Nephron progenitor cell (in vitro differentiated cells): ENCODE measurements at regions not wholly inside any gene's neighbourhood (a gene's known extent, or its start where the extent isn't known, plus 50 kb on each side); places are given as distances from the start of the nearest gene placed in this dataset.
A peak's percentile ranks its signal among the peaks of the same experiment; 100 is the strongest.

Source experiments
- DNase-seq: peaks from one replicate; pipeline ENCODE4 v3.0.0; 2021
- H3K27ac Mint-ChIP-seq: 2 replicates; pipeline ENCODE4 v1.8.0; 2021; ENCODE audit warnings: mild to moderate bottlenecking, moderate library complexity, mixed read lengths
- H3K27me3 Mint-ChIP-seq: 2 replicates; pipeline ENCODE4 v1.8.0; 2021; ENCODE audit warnings: mild to moderate bottlenecking, low read depth, mixed read lengths; ENCODE audit not compliant: poor library complexity
- H3K36me3 Mint-ChIP-seq: 2 replicates; pipeline ENCODE4 v1.8.0; 2021; ENCODE audit warnings: low read depth, mixed read lengths
- H3K4me1 Mint-ChIP-seq: 2 replicates; pipeline ENCODE4 v1.8.0; 2021; ENCODE audit warnings: mixed read lengths
- H3K4me3 Mint-ChIP-seq: 2 replicates; pipeline ENCODE4 v1.8.0; 2021; ENCODE audit warnings: mild to moderate bottlenecking, moderate library complexity, mixed read lengths
- H3K9me3 Mint-ChIP-seq: 2 replicates; pipeline ENCODE4 v1.8.0; 2021; ENCODE audit warnings: mild to moderate bottlenecking, moderate library complexity, mixed read lengths
- TF ChIP-seq, protein P1 (sequence below): fragments of 200-600 bp; sonication (generic); IDR thresholded peaks from 2 replicates; pipeline ENCODE4 v1.5.0; 2021; ENCODE audit warnings: antibody characterized with exemption

DNA sequence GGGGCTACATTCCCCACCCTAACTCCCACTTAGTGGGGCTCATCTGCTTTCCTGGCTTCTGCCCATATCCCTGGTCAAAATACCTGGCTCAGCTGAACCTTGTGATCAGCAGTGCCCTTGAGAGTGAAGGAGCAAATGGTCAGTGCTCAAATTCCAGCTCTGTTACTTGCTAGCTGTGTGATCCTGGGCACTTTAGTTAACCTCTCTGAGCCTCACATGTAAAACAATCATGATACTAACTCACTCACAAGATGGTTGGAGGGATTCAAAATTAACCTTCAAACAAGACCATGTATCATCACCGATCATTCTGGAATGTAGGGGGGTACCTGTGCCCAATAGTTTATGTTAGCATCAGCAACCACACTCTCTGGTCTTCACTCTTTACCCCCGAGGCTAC, 325.6 kb upstream of the TLE3 start:
- H3K4me1 Mint-ChIP-seq, result peaks cover 26% of the 10 kb centered on the region
- H3K9me3 Mint-ChIP-seq, result peaks cover 4% of the 10 kb centered on the region
- no peak for DNase-seq
- TF ChIP-seq, protein P1, sequence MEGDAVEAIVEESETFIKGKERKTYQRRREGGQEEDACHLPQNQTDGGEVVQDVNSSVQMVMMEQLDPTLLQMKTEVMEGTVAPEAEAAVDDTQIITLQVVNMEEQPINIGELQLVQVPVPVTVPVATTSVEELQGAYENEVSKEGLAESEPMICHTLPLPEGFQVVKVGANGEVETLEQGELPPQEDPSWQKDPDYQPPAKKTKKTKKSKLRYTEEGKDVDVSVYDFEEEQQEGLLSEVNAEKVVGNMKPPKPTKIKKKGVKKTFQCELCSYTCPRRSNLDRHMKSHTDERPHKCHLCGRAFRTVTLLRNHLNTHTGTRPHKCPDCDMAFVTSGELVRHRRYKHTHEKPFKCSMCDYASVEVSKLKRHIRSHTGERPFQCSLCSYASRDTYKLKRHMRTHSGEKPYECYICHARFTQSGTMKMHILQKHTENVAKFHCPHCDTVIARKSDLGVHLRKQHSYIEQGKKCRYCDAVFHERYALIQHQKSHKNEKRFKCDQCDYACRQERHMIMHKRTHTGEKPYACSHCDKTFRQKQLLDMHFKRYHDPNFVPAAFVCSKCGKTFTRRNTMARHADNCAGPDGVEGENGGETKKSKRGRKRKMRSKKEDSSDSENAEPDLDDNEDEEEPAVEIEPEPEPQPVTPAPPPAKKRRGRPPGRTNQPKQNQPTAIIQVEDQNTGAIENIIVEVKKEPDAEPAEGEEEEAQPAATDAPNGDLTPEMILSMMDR, result no peak
- H3K27me3 Mint-ChIP-seq, result peaks cover 27% of the 10 kb centered on the region
- H3K4me3 Mint-ChIP-seq, result no peak overlapping the region
- H3K27ac Mint-ChIP-seq, result no peak overlapping the region
- H3K36me3 Mint-ChIP-seq, result no peaks in the 10 kb centered on the region

DNA sequence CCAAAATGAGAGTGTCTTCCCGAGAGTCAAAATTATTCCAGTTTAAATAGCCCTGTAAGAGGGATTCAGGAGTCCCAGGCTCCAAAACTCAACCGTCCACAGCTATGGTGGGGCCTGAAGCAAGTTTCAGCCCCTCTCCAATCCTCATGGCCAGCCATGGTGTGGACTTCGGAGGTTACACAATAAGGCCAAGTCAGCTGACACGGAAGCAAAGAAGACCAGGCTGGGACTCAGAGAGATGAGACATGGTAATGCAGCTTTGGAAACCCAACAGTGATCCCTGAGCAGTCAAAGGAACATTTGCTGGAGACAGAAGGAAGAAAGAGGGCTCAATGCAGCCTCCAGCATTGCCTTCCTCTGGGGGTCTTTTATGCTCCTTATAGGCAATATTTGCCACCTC, 324.6 kb upstream of the TLE3 start:
- TF ChIP-seq, protein P1, result no peak
- Mint-ChIP-seq H3K9me3 (no peaks in the 10 kb centered on the region), H3K36me3 (no peaks in the 10 kb centered on the region), H3K27me3 (peaks cover 30% of the 10 kb centered on the region), H3K4me1 (peaks cover 35% of the 10 kb centered on the region), H3K4me3 (no peak overlapping the region), H3K27ac (no peak overlapping the region)
- DNase-seq, result no peak

DNA sequence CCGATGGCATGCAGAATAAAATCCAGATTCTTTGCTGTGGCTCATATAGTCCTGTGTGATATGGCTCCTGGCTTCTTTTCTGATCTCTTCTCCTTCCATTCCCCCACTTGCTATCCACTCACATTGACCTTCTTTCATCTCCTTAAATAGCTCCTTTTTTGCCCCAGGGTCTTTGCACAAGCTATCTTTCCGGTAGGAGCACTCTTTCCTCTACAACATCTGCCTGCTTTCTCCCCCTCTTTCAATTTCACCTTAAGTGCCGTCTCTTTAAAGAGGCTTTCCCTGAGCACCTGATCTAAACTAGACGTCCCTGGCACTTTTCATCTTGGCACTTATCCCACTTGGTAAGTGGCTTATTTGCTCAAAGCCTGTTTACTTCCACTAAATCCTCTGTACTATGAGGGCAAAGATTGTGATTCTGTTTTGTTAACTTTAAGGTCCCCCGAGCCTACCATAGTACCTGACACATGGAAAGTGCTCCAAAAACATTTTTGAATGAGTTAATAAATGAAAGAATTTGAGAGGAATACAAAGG, 323.3 kb upstream of the TLE3 start:
- peaks cover 30% of the 10 kb centered on the region for H3K27me3 Mint-ChIP-seq

DNA sequence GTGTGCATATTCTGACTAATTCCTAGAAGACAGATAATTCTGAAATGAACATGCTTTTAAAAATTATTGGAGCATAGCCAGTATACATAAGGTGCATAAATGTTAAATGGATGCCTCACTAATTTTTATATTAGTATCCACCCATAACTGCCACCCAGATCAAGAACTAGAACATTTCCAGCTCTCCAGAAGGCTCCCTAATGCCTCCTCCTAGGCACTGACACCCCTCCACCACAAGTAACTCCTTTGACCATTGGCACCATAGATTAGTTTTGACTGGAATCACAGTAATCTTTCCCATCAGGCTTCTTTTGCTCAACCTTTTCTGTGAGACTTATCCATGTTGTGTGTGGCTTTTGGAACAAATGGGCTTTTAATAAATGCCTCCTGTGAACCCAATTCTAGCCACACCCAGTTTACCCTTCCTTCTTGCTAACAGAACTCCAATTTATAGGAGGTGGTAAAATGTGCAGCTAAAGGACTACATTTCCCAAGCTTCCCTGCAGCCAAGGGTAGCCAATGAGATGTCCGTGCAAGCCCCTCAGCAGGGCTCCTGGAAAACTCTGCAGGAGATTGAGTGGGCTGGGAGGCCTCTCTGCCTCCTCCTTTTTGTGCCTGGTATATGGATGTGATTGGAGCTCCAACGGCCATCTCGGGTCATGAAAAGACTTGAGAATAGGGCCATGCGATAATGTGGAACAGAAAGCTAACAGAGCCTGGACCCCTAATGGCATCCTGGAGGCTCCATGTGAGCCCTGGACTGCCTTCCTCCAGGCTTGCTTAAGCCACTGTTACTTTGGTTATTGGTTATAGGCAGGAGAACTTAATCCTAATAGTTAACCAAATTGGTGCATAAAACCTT, 322.6 kb upstream of the TLE3 start:
- Mint-ChIP-seq H3K4me3 (no peak overlapping the region), H3K27me3 (peaks cover 26% of the 10 kb centered on the region), H3K9me3 (no peaks in the 10 kb centered on the region), H3K4me1 (peaks cover 54% of the 10 kb centered on the region), H3K36me3 (no peaks in the 10 kb centered on the region), H3K27ac (no peak overlapping the region)
- DNase-seq, result peak; percentile 31
- TF ChIP-seq, protein P1, result no peak

More for the DNA sequence above, 323.3 kb upstream of the TLE3 start:
- no peak for DNase-seq
- H3K4me3 Mint-ChIP-seq, result no peak overlapping the region
- H3K4me1 Mint-ChIP-seq, result peaks cover 48% of the 10 kb centered on the region
- no peaks in the 10 kb centered on the region for H3K36me3 Mint-ChIP-seq
- TF ChIP-seq, protein P1, result no peak
- no peak overlapping the region for H3K27ac Mint-ChIP-seq
- H3K9me3 Mint-ChIP-seq, result no peaks in the 10 kb centered on the region

DNA sequence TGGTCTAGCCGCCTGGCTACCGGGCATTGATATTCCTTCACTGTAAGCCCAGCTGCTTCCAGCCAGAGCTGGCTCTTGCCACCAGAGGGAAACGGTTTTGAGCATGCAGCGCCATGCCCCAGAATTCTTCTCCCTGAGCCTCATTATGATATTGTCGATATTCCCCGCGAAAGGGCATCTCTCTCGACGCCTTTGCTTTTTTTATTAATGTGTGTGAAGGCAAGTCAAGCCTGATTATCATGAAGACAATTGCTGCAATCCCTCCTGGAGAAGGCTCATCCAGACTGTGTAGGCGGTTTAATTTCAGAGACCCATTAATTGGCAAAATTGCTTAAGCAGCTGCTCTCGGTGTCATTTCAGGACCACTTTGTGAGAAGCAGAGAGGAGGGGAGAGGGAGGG, 321.2 kb upstream of the TLE3 start:
- TF ChIP-seq, protein P1, result no peak
- Mint-ChIP-seq H3K36me3 (no peaks in the 10 kb centered on the region), H3K9me3 (no peaks in the 10 kb centered on the region), H3K4me3 (no peak overlapping the region), H3K27ac (no peak overlapping the region), H3K4me1 (peaks cover 64% of the 10 kb centered on the region), H3K27me3 (peaks cover 18% of the 10 kb centered on the region)
- no peak for DNase-seq

DNA sequence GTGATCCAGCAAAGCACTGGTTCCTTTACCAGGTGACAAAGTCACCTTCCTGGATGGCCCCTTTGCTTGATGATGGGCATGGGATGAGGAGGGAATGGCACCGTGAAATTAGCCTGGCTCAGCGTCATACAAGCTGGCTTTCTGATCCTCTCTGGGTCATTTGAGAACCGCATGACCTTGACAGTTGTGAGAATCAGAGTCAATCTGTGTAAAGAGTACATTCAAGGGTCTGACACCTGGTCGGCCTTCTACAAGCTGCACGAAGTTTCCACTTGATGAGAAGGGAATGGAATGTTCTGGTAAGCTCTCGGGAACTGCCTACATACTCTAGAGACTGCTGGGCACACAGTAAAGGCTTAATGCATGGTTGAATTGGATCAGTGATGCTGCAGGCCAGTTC, 319.8 kb upstream of the TLE3 start:
- DNase-seq, result no peak
- Mint-ChIP-seq H3K9me3 (no peaks in the 10 kb centered on the region), H3K27me3 (peaks cover 12% of the 10 kb centered on the region), H3K27ac (peak overlapping the region; percentile 30), H3K36me3 (no peaks in the 10 kb centered on the region), H3K4me3 (no peak overlapping the region), H3K4me1 (peaks cover 78% of the 10 kb centered on the region)
- TF ChIP-seq, protein P1, result no peak
